ENCODE measurements at regions not wholly inside any gene's neighbourhood (a gene's known extent, or its start where the extent isn't known, plus 50 kb on each side); places are given as distances from the start of the nearest gene placed in this dataset.

- TF ChIP-seq ZNF263 (CRISPR knock-in tag; IDR thresholded peaks at IDR 0.05) (no peak), CTCF (CRISPR knock-in tag; IDR thresholded peaks at IDR 0.05) (no peak)
Measured at GRCh38 chr16:51888534-51888933, 658.4 kb downstream of the TOX3 start.
